Mesothelial cell of epicardium (in vitro differentiated cells): ENCODE measurements at regions not wholly inside any gene's neighbourhood (a gene's known extent, or its start where the extent isn't known, plus 50 kb on each side); places are given as distances from the start of the nearest gene placed in this dataset.
"Not testable (repeated sequence)": the region's sequence is repeated elsewhere in the genome, so short reads cannot be mapped to it uniquely, and the experiment has no call there.

ENCODE experiments used
- DNase-seq, 2 experiments: peaks; one replicate each; pipeline ENCODE4 v3.0.0; 2021; ENCODE audit warnings: low spot score in 2 of 2; ENCODE audit not compliant: unreplicated experiment in 2 of 2
- H3K27ac Mint-ChIP-seq: 2 replicates; pipeline ENCODE4 v1.8.0; 2021; ENCODE audit warnings: mixed read lengths
- H3K27me3 Mint-ChIP-seq: 2 replicates; pipeline ENCODE4 v1.8.0; 2021; ENCODE audit warnings: low read depth, mixed read lengths
- H3K36me3 Mint-ChIP-seq: 2 replicates; pipeline ENCODE4 v1.8.0; 2021; ENCODE audit warnings: mixed read lengths
- H3K4me1 Mint-ChIP-seq: 2 replicates; pipeline ENCODE4 v1.8.0; 2021; ENCODE audit warnings: mixed read lengths
- H3K4me3 Mint-ChIP-seq: 2 replicates; pipeline ENCODE4 v1.8.0; 2021; ENCODE audit warnings: mild to moderate bottlenecking, moderate library complexity, mixed read lengths
- H3K9me3 Mint-ChIP-seq: 2 replicates; pipeline ENCODE4 v1.8.0; 2021; ENCODE audit warnings: mixed read lengths
- CTCF ChIP-seq: fragments of 200-600 bp; sonication (generic); IDR thresholded peaks from one replicate; pipeline ENCODE4 v1.5.0; 2021; ENCODE audit warnings: antibody characterized with exemption; ENCODE audit not compliant: unreplicated experiment

- no peaks in the 10 kb centered on the region for H3K4me1 Mint-ChIP-seq
- H3K4me3 Mint-ChIP-seq = no peak overlapping the region
- H3K27ac Mint-ChIP-seq = no peak overlapping the region
- no peaks in the 10 kb centered on the region for H3K36me3 Mint-ChIP-seq
- no peak for DNase-seq
- no peaks in the 10 kb centered on the region for H3K9me3 Mint-ChIP-seq
- TF ChIP-seq CTCF = no peak
- H3K27me3 Mint-ChIP-seq = peaks cover 77% of the 10 kb centered on the region
Measured at GRCh38 chr22:22822106-22822505, 65.5 kb upstream of the IGLL5 start.

- DNase-seq, H3K27ac Mint-ChIP-seq, H3K4me3 Mint-ChIP-seq, H3K36me3 Mint-ChIP-seq, H3K4me1 Mint-ChIP-seq, H3K9me3 Mint-ChIP-seq: not testable (repeated sequence)
- H3K27me3 Mint-ChIP-seq = peaks cover 78% of the 10 kb centered on the region
Measured at GRCh38 chr22:22822553-22822952, 65.1 kb upstream of the IGLL5 start.

GRCh38 chr22:22823131-22823810 is 64.3 kb upstream of the IGLL5 start:
- no peaks in the 10 kb centered on the region for H3K9me3 Mint-ChIP-seq
- H3K27me3 Mint-ChIP-seq = peaks cover 76% of the 10 kb centered on the region
- TF ChIP-seq CTCF = no peak
- H3K36me3 Mint-ChIP-seq = no peaks in the 10 kb centered on the region
- H3K27ac Mint-ChIP-seq = no peak overlapping the region
- H3K4me3 Mint-ChIP-seq = no peak overlapping the region
- H3K4me1 Mint-ChIP-seq = no peaks in the 10 kb centered on the region
- DNase-seq = no peak

- Mint-ChIP-seq H3K27me3 (peaks cover 74% of the 10 kb centered on the region), H3K36me3 (no peaks in the 10 kb centered on the region), H3K9me3 (no peaks in the 10 kb centered on the region), H3K4me3 (no peak overlapping the region), H3K4me1 (no peaks in the 10 kb centered on the region), H3K27ac (no peak overlapping the region)
- DNase-seq = no peak
- no peak for TF ChIP-seq CTCF
Measured at GRCh38 chr22:22824340-22825212, 63.0 kb upstream of the IGLL5 start.

- H3K36me3 Mint-ChIP-seq = no peaks in the 10 kb centered on the region
- no peak overlapping the region for H3K27ac Mint-ChIP-seq
- H3K9me3 Mint-ChIP-seq = no peaks in the 10 kb centered on the region
- H3K27me3 Mint-ChIP-seq = peaks cover 71% of the 10 kb centered on the region
- no peak for TF ChIP-seq CTCF
- no peak for DNase-seq
- H3K4me1 Mint-ChIP-seq = no peaks in the 10 kb centered on the region
- no peak overlapping the region for H3K4me3 Mint-ChIP-seq
Measured at GRCh38 chr22:22825213-22825593, 62.4 kb upstream of the IGLL5 start.
